HG02981 (cell line): ENCODE measurements at regions not wholly inside any gene's neighbourhood (a gene's known extent, or its start where the extent isn't known, plus 50 kb on each side); places are given as distances from the start of the nearest gene placed in this dataset.
"Not testable (repeated sequence)": the region's sequence is repeated elsewhere in the genome, so short reads cannot be mapped to it uniquely, and the experiment has no call there.

Source experiments
- ATAC-seq: cut with Tn5 transposase; IDR thresholded peaks from one replicate; pipeline ENCODE4 v1.9.1; 2021; ENCODE audit warnings: mild to moderate bottlenecking, moderate library complexity; ENCODE audit not compliant: unreplicated experiment

DNA sequence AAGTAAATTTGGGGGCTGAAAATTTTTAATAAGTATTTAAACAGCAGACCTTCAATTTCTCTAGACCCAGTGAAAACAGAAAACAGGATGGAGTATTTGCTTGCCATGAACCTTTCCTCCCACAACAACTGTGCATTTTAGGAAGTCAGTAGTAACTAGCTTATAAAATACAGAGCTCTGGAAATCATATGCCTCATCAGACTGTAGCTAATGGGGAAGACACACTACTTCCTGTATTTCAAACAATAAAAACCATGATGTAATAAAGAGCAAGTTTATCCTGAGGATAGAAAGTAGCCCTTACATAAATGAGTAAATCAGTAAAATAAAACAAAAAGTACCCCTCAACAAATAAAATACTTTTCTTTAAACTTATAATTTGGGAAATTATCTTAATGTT is 280.1 kb upstream of the ZFP42 start:
- no peak for ATAC-seq

DNA sequence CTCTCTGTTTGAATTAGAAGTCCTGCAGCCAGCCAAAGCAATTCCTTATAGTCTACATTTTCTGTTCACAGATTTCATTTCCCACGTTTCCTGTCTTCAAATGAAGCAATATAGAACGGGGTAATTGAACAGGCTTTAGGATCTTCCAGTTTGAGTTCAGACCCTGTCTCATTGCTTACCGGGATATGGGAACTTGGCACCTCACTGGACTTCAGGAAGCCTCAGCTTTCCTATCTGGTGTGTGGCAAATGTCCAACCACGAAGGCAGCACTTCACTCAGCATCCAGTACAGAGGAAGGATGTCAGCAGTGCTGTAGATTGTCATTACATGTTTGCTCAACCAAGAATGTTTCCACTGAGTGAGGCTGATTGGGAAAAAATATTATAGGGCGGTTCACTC is 271.1 kb upstream of the ZFP42 start:
- ATAC-seq, result no peak

DNA sequence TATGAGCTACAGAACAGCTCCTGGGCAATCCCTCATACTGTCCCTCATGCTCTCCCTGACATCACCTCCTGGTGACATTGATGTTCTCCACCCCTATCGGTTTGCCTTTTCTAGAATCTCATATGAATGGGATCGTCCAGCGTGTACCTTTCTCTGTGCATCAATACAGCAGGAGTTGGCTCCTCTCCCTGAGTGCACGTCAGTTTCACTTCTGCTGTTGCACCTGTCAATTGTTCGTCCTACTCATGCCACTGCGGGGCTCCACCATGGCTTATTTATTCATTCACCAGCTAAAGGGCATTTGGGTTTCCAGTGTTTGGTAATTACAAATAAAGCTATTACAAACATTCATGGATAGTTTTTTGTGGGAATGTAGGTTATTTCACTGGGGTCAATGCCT is 269.1 kb upstream of the ZFP42 start:
- ATAC-seq, result no peak

DNA sequence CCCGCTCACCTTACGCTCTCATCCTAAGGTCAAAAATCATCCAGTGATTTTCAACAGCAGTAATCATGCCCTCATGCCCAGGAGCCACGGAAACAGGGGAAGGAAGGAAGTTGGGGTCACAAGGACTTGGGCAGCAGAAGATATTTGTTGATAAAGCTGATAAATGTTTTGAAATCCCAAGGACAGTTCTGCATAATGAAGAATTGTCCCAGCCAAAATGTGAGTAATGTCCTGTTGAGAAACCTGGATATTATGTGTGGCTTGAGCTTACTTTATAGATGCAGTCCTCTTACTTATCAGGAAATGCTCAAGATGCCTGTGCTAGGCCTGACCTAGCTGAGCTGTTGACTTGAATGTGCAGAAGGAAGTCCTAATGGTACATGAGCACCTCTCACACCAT is 263.0 kb upstream of the ZFP42 start:
- no peak for ATAC-seq

DNA sequence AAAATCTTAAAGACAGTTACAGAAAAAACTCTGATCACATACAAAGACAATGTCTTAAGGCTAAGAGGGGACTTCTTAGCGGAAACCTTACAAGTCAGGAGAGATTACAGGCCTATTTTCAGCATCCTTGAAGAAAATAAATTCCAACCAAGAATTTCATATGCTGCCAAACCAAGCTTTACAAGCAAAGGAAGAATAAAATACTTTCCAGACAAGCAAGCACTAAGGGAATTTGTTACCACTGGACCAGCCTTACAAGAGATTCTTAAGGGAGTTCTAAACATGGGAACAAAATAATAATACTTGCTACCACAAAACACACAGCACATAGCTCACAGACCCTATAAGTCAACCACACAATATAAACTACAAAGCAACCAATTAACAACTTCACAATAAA is 255.8 kb upstream of the ZFP42 start:
- no peak for ATAC-seq

DNA sequence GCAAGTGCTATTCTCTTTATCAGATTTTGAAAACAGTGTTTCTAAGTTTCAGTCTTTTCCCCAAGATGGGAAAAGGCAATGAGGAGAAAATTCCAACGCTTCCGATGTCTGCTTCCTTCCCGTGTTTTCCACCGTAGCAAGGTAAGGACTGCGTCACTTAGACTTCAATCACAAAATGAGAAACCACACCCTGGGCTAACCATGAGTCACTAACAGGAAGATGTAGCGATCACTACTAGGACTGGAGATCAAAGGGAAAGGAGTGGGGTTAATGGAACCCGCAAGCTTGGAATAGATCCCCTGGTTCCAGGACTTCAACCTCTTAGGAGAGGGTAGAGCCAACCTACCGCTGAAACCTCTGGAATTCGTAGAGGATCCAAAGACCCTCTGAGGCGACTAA is 250.7 kb upstream of the ZFP42 start:
- no peak for ATAC-seq

DNA sequence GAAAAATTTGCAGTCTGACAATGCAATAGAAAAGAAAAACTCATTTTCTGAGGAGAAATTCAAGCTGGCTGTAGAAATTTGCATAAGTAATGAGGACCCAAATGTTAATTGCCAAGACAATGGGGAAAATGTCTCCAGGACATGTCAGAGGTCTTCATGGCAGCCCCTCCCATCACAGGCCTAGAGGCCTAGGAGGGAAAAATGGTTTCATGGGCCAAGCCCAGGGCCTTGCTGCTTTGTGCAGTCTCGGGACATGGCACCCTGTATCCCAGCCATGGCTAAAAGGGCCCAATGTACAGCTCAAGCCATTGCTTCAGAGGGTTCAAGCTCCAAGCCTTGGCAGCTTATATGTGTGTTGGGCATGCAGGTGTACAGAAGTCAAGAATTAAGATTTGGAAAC is 244.9 kb upstream of the ZFP42 start:
- not testable (repeated sequence) for ATAC-seq

DNA sequence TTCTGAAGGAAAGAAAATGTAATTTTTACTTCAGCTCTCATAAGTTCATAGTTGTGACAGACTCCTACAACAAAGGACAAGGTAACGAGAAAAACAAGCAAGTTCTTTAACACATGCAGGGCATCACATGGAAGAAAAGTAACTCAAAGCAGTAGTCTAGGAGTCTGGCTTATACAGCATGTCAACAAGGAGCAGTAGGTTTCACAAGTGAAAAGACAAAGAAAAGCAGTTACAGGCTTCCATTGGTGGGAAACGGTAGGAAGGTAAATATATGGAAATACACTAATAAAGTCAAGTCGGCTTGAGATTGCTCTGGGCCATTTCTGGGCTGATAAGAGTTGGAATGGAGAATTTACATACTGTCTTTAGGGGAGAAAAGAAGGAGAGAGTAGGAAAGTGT is 228.4 kb upstream of the ZFP42 start:
- ATAC-seq, result no peak

DNA sequence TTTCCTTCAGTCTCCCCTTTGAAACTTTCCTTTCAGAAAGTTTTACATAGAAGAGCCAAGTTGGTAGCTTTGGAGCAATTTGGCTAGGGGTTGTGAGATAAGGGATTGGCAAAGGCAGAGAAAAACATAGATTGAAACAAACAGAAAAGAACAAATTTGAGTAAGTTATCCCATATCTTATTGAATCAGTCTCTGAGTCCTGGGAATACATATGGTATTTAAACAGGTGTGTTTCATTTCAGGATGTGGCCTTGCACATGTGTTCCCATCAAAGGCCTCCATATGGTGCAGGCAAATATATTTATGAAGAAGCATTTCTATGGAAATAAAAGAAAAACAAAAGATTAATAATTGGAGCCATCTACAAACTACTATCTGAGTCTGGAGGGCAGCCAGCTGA is 227.9 kb upstream of the ZFP42 start:
- ATAC-seq, result no peak

DNA sequence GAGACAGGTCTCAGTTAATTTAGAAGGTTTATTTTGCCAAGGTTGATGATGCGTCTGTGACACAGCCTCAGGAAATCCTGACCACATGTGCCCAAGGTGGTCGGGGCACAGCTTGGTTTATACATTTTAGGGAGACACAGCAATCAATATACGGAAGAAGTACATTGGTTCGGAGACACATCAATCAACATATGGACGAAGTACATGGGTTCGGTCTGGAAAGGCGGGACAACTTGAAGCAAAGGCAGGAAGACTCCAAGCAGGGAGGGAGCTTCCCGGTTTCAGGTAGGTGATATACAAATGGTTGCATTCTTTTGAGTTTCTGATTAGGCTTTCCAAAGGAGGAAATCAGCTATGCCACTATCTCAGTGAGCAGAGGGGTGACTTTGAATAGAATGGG is 225.2 kb upstream of the ZFP42 start:
- no peak for ATAC-seq

DNA sequence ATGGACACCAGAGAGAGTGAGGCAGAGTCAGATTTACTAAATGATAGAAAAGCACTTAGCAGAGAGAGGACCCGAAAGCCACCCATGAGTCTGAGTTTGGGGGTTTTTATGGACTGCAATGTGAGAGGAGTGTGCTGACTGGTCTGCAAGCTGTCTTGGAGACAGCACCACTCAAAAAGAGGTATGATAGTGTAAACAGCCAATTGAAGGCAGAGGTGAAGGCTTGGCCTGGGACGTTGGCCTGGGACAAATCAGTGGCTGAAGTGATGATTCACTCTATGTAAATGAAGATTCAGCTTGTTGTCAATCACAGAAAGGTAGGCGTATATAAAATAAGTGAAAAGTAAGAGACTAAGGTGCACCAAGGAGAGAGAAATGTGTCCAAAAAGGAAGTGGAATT is 217.6 kb upstream of the ZFP42 start:
- ATAC-seq, result no peak

DNA sequence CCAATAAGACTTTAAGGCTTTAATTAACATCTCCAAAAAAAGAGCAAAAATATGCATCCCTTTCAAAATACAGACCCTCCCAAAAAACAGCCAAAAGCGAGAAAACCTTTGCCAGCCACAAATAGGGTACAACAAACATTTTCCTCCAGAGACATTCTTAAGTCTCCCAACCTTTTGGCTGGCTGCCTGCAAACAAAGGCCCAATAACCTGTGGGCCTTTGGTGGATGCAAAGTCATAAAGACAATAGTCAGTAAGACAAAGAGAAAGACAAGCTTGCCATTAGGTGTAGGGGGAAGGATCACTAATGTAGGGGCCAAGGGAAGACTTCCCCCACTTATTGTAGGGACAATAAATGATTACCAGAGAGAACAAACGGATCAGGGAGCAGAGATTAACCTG is 215.5 kb upstream of the ZFP42 start:
- no peak for ATAC-seq

DNA sequence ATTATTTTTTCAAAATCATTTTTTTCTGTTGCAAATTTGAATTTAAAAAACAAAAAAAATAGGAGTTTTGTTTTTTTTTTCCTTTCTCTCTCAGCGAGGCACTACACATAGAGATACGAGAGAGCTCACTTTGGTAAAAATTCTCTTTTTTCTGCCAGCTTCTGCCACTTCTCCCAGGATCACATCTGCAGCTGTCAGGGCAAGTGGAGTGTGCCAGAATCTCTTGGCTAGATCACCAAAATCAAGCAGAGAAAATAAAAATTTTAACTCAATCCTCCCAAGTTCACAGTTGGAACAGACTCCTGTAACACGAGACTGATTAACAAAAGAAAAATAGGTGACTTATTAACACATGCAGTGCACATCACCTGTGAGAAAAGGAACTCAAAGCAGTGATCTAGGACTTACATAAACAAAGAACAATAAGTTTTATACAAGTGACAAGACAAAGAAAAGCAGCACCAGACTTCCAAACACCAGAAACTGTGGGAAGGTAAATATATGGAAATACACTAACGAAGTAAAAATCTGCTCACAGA is 213.2 kb upstream of the ZFP42 start:
- ATAC-seq, result no peak

DNA sequence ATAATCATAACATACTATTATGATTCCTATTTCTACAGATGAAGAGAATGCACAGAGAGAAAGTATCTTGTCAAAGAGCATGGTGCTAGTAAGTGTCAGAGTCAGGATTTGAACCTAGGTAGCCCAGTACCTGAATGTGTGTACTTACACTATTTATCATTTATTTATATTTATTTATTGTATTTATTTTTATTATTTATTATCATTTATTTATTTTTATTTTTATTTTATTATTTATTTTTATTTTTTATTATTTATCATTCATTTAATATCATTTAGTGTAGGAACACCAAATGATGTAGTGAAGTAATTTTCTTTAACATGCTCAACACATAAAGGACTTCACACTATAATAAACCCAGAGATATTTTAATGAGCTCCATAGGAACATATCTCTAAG is 209.4 kb upstream of the ZFP42 start:
- ATAC-seq, result no peak

DNA sequence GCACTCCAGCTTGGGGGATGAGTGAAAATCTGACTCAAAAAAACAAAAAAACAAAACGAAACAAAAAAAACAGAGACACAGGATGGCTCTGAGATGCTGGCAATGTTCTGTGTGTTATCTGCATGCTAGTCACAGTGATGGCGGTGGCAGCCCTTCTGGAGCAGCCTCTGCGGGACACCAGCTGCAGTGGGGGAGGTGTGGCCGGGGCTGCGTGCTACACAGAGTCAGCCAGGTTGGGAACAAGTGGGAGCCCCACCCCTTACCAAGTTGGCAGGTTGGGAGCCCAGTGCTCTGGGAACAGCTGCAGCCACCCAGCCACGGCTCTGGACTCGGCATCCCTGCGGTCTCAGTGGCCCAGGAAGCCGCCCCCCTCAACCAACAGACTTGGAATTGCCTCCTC is 206.5 kb upstream of the ZFP42 start:
- no peak for ATAC-seq

DNA sequence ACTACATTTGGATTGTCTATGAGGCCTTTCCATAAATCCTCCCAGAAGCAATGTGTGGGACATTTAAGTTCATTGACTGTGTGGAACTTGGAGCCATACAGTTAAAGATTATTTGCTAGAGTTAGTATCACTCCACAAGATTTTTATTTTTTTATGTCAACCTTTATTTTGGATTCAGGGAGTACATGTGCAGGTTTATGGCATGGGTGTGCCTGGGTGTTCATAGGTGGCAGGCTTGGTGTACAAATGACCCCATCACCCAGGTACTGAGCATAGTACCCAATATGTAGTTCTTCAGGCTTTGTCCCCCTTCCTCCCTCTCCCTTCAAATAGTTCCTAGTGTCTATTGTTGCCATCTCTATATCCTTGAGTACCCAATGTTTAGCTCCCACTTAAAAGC is 199.8 kb upstream of the ZFP42 start:
- no peak for ATAC-seq

DNA sequence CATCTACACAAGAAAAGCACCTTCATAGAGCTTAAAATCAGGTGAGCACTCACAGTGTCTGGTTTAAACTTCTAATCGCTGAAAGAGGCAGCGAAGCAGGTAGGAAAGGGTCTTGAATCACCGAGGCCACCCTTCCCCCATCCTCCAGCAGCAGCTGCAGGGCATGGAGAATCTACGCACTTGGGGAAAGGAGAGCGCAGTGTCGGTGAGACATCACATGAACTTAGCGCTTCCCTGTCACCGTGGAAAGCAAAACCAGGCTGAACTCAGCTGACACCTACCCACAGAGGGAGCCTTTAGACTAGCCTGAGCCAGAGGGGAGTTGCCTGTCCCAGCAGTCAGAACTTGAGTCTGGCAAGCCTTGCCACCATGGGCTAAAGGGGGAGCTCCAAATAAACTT is 197.2 kb upstream of the ZFP42 start:
- ATAC-seq, result no peak

DNA sequence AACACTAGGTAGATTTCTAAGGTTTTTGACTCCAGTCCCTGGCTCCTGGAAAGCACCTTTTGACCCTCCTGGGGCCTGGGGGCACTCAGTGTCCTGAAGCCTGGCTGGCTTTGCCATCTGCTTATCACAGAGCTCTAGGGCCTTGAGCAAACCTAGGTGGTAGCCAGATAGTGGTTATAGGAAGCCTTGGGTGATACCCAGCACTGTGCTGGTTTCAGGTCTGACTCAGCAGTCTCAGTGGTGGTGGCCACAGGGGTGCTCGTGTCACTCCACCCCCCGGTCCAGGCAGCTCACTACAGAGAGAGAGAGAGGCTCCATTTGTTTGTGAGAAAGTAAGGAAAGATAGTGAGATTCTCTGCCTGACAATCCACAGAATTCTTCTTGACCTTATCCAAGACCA is 195.8 kb upstream of the ZFP42 start:
- no peak for ATAC-seq

DNA sequence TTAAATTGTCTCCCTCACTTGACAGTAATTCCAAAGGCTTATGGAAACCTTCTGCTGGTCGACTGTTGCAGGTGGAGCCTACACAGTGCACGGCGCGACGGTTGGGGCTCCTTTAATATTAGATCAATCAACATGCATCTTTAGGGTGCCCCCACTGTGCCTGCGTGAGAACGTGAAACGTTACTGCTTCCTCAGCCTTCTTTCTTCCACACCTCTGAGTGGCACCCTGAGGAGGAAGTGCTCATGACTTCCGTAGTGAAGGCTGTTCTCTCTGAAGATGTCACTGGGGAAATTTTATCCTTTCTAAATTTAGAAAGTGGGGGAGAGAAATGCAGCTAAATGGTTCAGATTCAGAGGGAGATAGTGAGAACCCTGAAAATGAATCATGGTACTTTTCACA is 184.0 kb upstream of the ZFP42 start:
- no peak for ATAC-seq

DNA sequence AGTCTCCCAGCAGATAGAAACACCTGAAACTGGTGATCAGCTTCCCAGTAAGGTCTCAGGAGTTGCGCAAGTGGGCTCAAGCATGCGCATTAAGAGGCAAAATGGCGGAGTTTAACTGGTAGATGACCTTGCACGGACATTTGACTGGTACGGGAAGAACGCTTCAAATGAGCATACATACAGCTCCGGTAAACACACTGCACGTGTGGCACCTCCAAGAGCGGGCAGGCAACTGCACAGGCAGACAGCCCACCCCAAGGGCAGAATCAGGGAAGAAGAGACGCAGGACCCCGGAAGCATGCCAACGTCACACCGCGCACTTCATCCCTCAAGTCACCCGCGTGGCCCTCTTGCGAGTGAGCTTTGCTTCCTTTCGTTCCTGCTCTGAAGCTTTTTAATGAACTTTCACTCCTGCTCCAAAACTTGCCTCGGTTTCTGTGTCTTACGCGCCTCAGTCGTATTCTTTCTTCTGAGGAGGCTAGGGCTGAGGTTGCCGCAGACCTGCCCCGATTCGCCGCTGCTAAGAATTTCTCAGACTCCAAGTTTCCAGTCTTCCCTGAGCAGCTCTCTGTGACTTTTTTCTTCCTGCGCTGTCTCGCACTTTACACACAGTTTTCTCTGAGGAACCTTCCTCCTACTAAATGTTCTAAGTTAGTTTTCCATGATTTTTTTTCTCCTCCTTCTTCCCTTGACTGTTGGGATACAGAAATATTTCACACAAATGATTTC is 180.7 kb upstream of the ZFP42 start:
- no peak for ATAC-seq

DNA sequence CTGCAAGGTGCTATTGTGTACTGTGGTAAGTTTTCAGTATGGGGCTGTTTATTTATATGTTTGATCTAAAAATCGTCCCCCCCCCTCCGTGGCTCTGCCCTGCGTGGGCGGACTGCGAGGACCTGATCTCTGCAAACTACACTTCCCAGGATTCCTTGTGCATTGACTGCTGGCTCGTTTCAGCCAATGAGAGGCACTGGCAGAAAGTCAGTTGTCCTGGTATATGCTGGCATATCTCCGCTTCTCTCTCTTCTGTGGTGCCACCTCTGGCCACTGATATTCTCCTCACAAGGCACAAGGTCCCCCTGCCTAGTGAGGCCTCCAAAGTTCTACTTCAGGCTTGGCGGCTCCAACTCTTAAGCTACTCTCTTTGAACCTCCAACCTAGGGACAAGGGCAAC is 168.8 kb upstream of the ZFP42 start:
- ATAC-seq, result no peak

DNA sequence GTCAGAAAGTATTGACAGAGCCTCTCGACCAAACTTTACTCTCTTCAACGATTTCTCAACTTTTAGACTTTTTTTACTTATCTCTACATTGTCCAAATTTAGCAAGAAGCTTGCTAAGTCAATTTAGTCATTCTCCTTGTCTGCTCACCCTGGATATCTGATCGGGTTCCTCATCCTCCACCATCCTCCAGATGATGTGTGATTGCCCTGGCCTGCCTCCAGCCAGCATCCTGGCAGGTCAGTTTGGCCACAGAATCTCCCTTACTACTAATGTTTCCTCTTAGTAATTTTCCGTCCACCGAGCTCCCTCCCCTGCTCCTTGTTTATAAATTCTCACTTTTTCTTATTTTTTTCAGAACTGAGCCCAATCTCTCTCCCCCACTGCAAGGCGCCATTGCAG is 167.9 kb upstream of the ZFP42 start:
- no peak for ATAC-seq

DNA sequence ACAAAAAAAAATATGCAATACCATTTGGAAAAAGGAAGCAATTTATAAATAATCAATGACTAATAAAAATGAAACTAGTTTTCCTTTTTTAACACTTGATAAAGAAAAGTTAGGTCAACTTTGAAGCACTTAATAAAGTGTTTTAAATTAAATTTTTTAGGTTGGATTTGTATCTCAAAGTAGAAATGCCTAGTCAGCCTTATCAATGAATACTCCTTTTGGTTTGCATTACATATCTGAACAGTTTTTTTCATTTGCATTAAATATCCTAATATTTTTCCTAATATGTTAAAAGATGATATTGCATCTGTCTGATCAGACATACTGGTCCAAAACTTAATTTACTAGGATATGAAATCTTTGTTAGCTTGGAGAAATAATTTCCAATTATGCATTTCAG is 155.8 kb upstream of the ZFP42 start:
- ATAC-seq, result no peak
